ENCODE measurements at regions not wholly inside any gene's neighbourhood (a gene's known extent, or its start where the extent isn't known, plus 50 kb on each side); places are given as distances from the start of the nearest gene placed in this dataset.

DNA sequence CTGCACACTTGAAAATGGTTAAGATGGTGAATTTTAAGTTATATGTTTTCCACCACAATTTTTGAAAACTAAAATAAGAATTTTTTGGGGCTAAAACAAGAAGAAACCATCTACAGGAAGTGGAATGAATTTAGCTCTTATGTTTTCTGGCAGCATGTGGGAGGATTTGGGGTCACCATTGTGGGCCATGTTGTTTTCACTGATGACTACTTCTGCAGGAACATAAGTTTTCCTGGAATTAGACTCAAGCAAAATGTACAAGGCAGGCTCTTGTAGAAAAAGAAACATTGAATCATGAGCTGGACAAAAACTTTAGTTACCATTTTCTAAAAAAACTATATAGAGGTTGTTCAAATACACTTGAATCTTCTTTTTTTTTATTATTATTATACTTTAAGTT lies 125.3 kb upstream of the C1QTNF9B start:
- H2AFZ ChIP-seq (ENCODE audit: low read length), result no peak overlapping the region
- no peaks in the 10 kb centered on the region for H3K23me2 ChIP-seq (ENCODE audit: insufficient read length, low read depth, low read length, poor library complexity, severe bottlenecking)
- no peak overlapping the region for H4K5ac ChIP-seq (ENCODE audit: insufficient read length, low read depth, low read length)
- no peak overlapping the region for H2BK5ac ChIP-seq (ENCODE audit: insufficient read length, low read length)
- no peak overlapping the region for H4K8ac ChIP-seq (replicated peaks; ENCODE audit: insufficient read length, low read depth, low read length)
- no peak overlapping the region for H3K23ac ChIP-seq (ENCODE audit: insufficient read length, low read depth, low read length)
- no peak overlapping the region for H3K18ac ChIP-seq (ENCODE audit: insufficient read length, low read depth, low read length)
- H4K91ac ChIP-seq (ENCODE audit: insufficient read length, low read depth, low read length), result no peak overlapping the region
- no peak overlapping the region for H3K56ac ChIP-seq (ENCODE audit: insufficient read length, low read depth, low read length)
- Mint-ChIP-seq H3K9me3 (peaks cover 0 to 6% of the 10 kb centered on the region in 2 experiments; a peak in 1 of 5 replicates), H3K36me3 (ENCODE audit: insufficient read depth in 1 of 3, low read depth in 3 of 3) (no peaks in the 10 kb centered on the region), H3K27ac (no peak overlapping the region), H3K4me1 (no peaks in the 10 kb centered on the region), H3K4me3 (no peak overlapping the region), H3K27me3 (ENCODE audit: low read depth) (no peaks in the 10 kb centered on the region)
- H3T11ph ChIP-seq (ENCODE audit: low read length), result no peak overlapping the region
- H3K27me3 ChIP-seq (ENCODE audit: insufficient read depth, low read length), result no peaks in the 10 kb centered on the region
- H3K4me1 ChIP-seq (ENCODE audit: insufficient read depth, low read length), result no peaks in the 10 kb centered on the region
- TF ChIP-seq, protein P1, sequence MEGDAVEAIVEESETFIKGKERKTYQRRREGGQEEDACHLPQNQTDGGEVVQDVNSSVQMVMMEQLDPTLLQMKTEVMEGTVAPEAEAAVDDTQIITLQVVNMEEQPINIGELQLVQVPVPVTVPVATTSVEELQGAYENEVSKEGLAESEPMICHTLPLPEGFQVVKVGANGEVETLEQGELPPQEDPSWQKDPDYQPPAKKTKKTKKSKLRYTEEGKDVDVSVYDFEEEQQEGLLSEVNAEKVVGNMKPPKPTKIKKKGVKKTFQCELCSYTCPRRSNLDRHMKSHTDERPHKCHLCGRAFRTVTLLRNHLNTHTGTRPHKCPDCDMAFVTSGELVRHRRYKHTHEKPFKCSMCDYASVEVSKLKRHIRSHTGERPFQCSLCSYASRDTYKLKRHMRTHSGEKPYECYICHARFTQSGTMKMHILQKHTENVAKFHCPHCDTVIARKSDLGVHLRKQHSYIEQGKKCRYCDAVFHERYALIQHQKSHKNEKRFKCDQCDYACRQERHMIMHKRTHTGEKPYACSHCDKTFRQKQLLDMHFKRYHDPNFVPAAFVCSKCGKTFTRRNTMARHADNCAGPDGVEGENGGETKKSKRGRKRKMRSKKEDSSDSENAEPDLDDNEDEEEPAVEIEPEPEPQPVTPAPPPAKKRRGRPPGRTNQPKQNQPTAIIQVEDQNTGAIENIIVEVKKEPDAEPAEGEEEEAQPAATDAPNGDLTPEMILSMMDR (conservative IDR thresholded peaks at IDR 0.05), result no peak
- H3K9ac ChIP-seq (ENCODE audit: extremely low read depth, insufficient read length, low read length), result no peak overlapping the region
- no peak overlapping the region for H2BK15ac ChIP-seq (ENCODE audit: low read depth, low read length)
- H3K27ac ChIP-seq (ENCODE audit: insufficient read length, low read depth, low read length), result no peak overlapping the region
- H3K4ac ChIP-seq (ENCODE audit: low read depth, low read length), result no peak overlapping the region
- H3K14ac ChIP-seq (ENCODE audit: insufficient read depth, low read length), result no peak overlapping the region
- H3K9me3 ChIP-seq (ENCODE audit: control insufficient read depth, low read depth, low read length), result no peaks in the 10 kb centered on the region
- H4K20me1 ChIP-seq (ENCODE audit: control insufficient read depth, insufficient read depth, insufficient read length), result no peaks in the 10 kb centered on the region
- H2BK20ac ChIP-seq (ENCODE audit: low read depth, low read length, poor library complexity, severe bottlenecking), result no peak overlapping the region
- no peaks in the 10 kb centered on the region for H3K79me1 ChIP-seq (ENCODE audit: insufficient read depth, low read depth, low read length, poor library complexity, severe bottlenecking)
- no peak for DNase-seq
- H3K79me2 ChIP-seq (ENCODE audit: insufficient read depth, low read length), result no peaks in the 10 kb centered on the region
- H3K4me2 ChIP-seq (ENCODE audit: insufficient read depth, insufficient read length, low read length), result no peak overlapping the region
- no peak overlapping the region for H2BK12ac ChIP-seq (ENCODE audit: insufficient read length, low read depth, low read length)
- no peak overlapping the region for H2AK5ac ChIP-seq (ENCODE audit: insufficient read length, low read length)
- no peak overlapping the region for H2BK120ac ChIP-seq (ENCODE audit: low read depth, low read length, poor library complexity, severe bottlenecking)
